NOMO-1 (cell line): ENCODE measurements at regions not wholly inside any gene's neighbourhood (a gene's known extent, or its start where the extent isn't known, plus 50 kb on each side); places are given as distances from the start of the nearest gene placed in this dataset.
"Not testable (repeated sequence)": the region's sequence is repeated elsewhere in the genome, so short reads cannot be mapped to it uniquely, and the experiment has no call there.

ENCODE experiments used
- DNase-seq, 2 experiments: peaks; one replicate each; lab custom pipeline; 2025; ENCODE audit not compliant: unreplicated experiment in 2 of 2; lab: John Stamatoyannopoulos, UW

GRCh38 chr1:30660241-30660640 is 63.1 kb downstream of the MATN1 start:
- no peak for DNase-seq

GRCh38 chr1:30659702-30660101 is 63.7 kb downstream of the MATN1 start:
- DNase-seq: no peak

GRCh38 chr1:30658375-30658774 is 65.0 kb downstream of the MATN1 start:
- DNase-seq: not testable (repeated sequence)

- DNase-seq: no peak
These were observed 65.4 kb downstream of the MATN1 start for GRCh38 chr1:30658014-30658336.

- no peak for DNase-seq
These were observed 66.0 kb downstream of the MATN1 start for GRCh38 chr1:30657131-30658013.

GRCh38 chr1:30656171-30656940 is 67.0 kb downstream of the MATN1 start:
- no peak for DNase-seq

- no peak for DNase-seq
These were observed 67.7 kb downstream of the MATN1 start for GRCh38 chr1:30655672-30656071.

GRCh38 chr1:30654188-30654587 is 69.2 kb downstream of the MATN1 start:
- DNase-seq: no peak

- no peak for DNase-seq
These were observed 71.1 kb downstream of the MATN1 start for GRCh38 chr1:30652152-30652841.

GRCh38 chr1:30651395-30651794 is 72.0 kb downstream of the MATN1 start:
- DNase-seq: not testable (repeated sequence)

GRCh38 chr1:30650968-30651320 is 72.4 kb downstream of the MATN1 start:
- DNase-seq: no peak

GRCh38 chr1:30650038-30650967 is 73.1 kb downstream of the MATN1 start:
- no peak for DNase-seq

GRCh38 chr1:30649321-30649991 is 73.9 kb downstream of the MATN1 start:
- no peak for DNase-seq

GRCh38 chr1:30648408-30649000 is 74.9 kb downstream of the MATN1 start:
- DNase-seq: no peak

- no peak for DNase-seq
These were observed 77.6 kb downstream of the MATN1 start for GRCh38 chr1:30645807-30646206.

GRCh38 chr1:30642391-30643120 is 80.8 kb downstream of the MATN1 start:
- DNase-seq: no peak

- DNase-seq: no peak
These were observed 81.6 kb downstream of the MATN1 start for GRCh38 chr1:30641572-30642353.

GRCh38 chr1:30639881-30640452 is 83.4 kb downstream of the MATN1 start:
- no peak for DNase-seq
